GM12878 (cell line): ENCODE measurements at regions not wholly inside any gene's neighbourhood (a gene's known extent, or its start where the extent isn't known, plus 50 kb on each side); places are given as distances from the start of the nearest gene placed in this dataset.

Experiments used
- ATAC-seq: fragments of 200-7000 bp; cut with Tn5 transposase; 3 replicates; pipeline ENCODE4 v1.9.1; 2020; ENCODE audit warnings: mild to moderate bottlenecking, moderate library complexity
- BruUV-seq: library from RNA; stranded (reverse); fragments of 400-500 nt; replicated peaks from 2 replicates; lab custom pipeline; 2021; lab: Mats Ljungman, UMichigan
- CTCF ChIA-PET: fragments of 300-600 bp; sonication (Branson Sonifier 250); formaldehyde crosslinking; extraction: SDS; loops from one replicate; lab custom pipeline; 2021; ENCODE audit warnings: inconsistent platforms; lab: Yijun Ruan, JAX
- POLR2A ChIA-PET: fragments of 350-600 bp; formaldehyde crosslinking; extraction: SDS; loops from one replicate; lab custom pipeline; 2021; ENCODE audit warnings: inconsistent platforms; lab: Charles Lee
- RAD21 ChIA-PET: fragments of 300-600 bp; sonication (Branson Sonifier 250); formaldehyde crosslinking; loops from one replicate; lab custom pipeline; 2023; ENCODE audit warnings: antibody characterized with exemption; ENCODE audit not compliant: unreplicated experiment; lab: Charles Lee
- SMC1A ChIA-PET: fragments of 300-600 bp; sonication (Branson Sonifier 250); formaldehyde crosslinking; loops from one replicate; lab custom pipeline; 2023; ENCODE audit not compliant: unreplicated experiment, uncharacterized antibody; lab: Charles Lee
- DNase-seq: peaks from one replicate; pipeline ENCODE4 v3.0.0-alpha.2; 2011; ENCODE audit warnings: low read depth, low spot score
- FAIRE-seq: peaks from 3 replicates; lab custom pipeline; 2011; peaks lifted over from hg19 to GRCh38; lab: Jason Lieb, UNC
- H2AFZ ChIP-seq: 2 replicates; pipeline ENCODE4 v1.6.0; 2011; ENCODE audit warnings: low read depth, low read length, control low read depth; ENCODE audit not compliant: control insufficient read depth
- H3K27ac ChIP-seq: 2 replicates; pipeline ENCODE4 v1.5.1; 2011; ENCODE audit warnings: control low read depth; ENCODE audit not compliant: control insufficient read depth, insufficient read depth
- H3K27me3 ChIP-seq, 2 experiments: replicated peaks in 1 of 2; 2 replicates each; pipeline versions ENCODE4 v1.6.0 to v1.6.1; 2011; ENCODE audit warnings: low read length in 1 of 2; ENCODE audit not compliant: control insufficient read depth in 2 of 2, insufficient read depth in 2 of 2
- H3K36me3 ChIP-seq, 2 experiments: 2 replicates each; pipeline ENCODE4 v1.5.1; 2011; ENCODE audit warnings: low read length in 1 of 2; ENCODE audit not compliant: control insufficient read depth in 2 of 2, insufficient read depth in 2 of 2
- H3K4me1 ChIP-seq: 2 replicates; pipeline ENCODE4 v1.6.1; 2011; ENCODE audit warnings: mild to moderate bottlenecking, low read length, moderate library complexity, mixed read lengths; ENCODE audit not compliant: control insufficient read depth, insufficient read depth
- H3K4me2 ChIP-seq: 2 replicates; pipeline ENCODE4 v1.6.0; 2011; ENCODE audit warnings: control low read depth; ENCODE audit not compliant: control insufficient read depth, insufficient read depth
- H3K4me3 ChIP-seq: fragments of 200-600 bp; sonication (generic); 2 replicates; pipeline ENCODE4 v1.5.1; 2016
- H3K79me2 ChIP-seq: 2 replicates; pipeline ENCODE4 v1.6.0; 2011; ENCODE audit warnings: low read length; ENCODE audit not compliant: control insufficient read depth, insufficient read depth
- H3K9ac ChIP-seq: 2 replicates; pipeline ENCODE4 v1.8.0; 2011; ENCODE audit warnings: low read length, control low read depth, mixed read lengths; ENCODE audit not compliant: control insufficient read depth, insufficient read depth
- H3K9me3 ChIP-seq: replicated peaks from 3 replicates; pipeline ENCODE4 v1.5.1; 2011; ENCODE audit warnings: mild to moderate bottlenecking, low read length; ENCODE audit not compliant: control insufficient read depth, insufficient read depth
- H4K20me1 ChIP-seq: 2 replicates; pipeline ENCODE4 v1.6.0; 2011; ENCODE audit not compliant: control insufficient read depth, insufficient read depth
- ATF2 ChIP-seq: IDR thresholded peaks from 2 replicates; pipeline ENCODE4 v1.6.1; 2012; ENCODE audit warnings: low read length, inconsistent platforms
- ATF7 ChIP-seq: fragments of 450-650 bp; IDR thresholded peaks from 2 replicates; pipeline ENCODE4 v1.6.1; 2016; ENCODE audit warnings: low read depth, mild to moderate bottlenecking
- CHD4 ChIP-seq: fragments of 200-600 bp; sonication (generic); IDR thresholded peaks from 2 replicates; pipeline ENCODE4 v1.6.1; 2016; ENCODE audit warnings: mild to moderate bottlenecking
- HCFC1 ChIP-seq: fragments of 150-350 bp; IDR thresholded peaks from 2 replicates; pipeline ENCODE4 v1.6.1; 2014; ENCODE audit warnings: low read length
- IKZF1 ChIP-seq: fragments of 450-650 bp; conservative IDR thresholded peaks from 2 replicates; pipeline ENCODE4 v1.6.1; 2017; ENCODE audit warnings: antibody characterized with exemption, mild to moderate bottlenecking
- KLF5 ChIP-seq: fragments of 450-650 bp; IDR thresholded peaks from 2 replicates; pipeline ENCODE4 v1.6.1; 2014; ENCODE audit warnings: mild to moderate bottlenecking; ENCODE audit not compliant: partially characterized antibody
- LARP7 ChIP-seq: fragments of 450-650 bp; IDR thresholded peaks from 2 replicates; pipeline ENCODE4 v1.6.1; 2017; ENCODE audit warnings: mild to moderate bottlenecking
- MYB ChIP-seq: fragments of 150-350 bp; IDR thresholded peaks from 2 replicates; pipeline ENCODE4 v1.6.1; 2014; ENCODE audit warnings: mild to moderate bottlenecking, low read depth, low read length, borderline replicate concordance
- MYC ChIP-seq: IDR thresholded peaks from 2 replicates; pipeline ENCODE4 v1.6.1; 2011; ENCODE audit warnings: mild to moderate bottlenecking, low read length, moderate library complexity, inconsistent platforms; ENCODE audit not compliant: insufficient read depth, insufficient replicate concordance, insufficient read length, severe bottlenecking
- NKRF ChIP-seq: fragments of 450-650 bp; conservative IDR thresholded peaks from 2 replicates; pipeline ENCODE4 v1.6.1; 2017; ENCODE audit warnings: mild to moderate bottlenecking, moderate library complexity
- PML ChIP-seq: IDR thresholded peaks from 2 replicates; pipeline ENCODE4 v1.6.1; 2012; ENCODE audit warnings: low read length, inconsistent platforms
- RAD51 ChIP-seq: fragments of 450-650 bp; IDR thresholded peaks from 2 replicates; pipeline ENCODE4 v1.6.1; 2016; ENCODE audit warnings: moderate library complexity, mild to moderate bottlenecking, inconsistent platforms
- RBBP5 ChIP-seq: fragments of 200-600 bp; sonication (generic); conservative IDR thresholded peaks from 2 replicates; pipeline ENCODE4 v1.6.1; 2016
- ZBED1 ChIP-seq: IDR thresholded peaks from 2 replicates; pipeline ENCODE4 v1.6.1; 2016; ENCODE audit warnings: borderline replicate concordance
- ZNF592 ChIP-seq: fragments of 450-650 bp; IDR thresholded peaks from 2 replicates; pipeline ENCODE4 v1.6.1; 2017; ENCODE audit warnings: mild to moderate bottlenecking, moderate library complexity
- ZNF687 ChIP-seq: fragments of 450-650 bp; IDR thresholded peaks from 2 replicates; pipeline ENCODE4 v1.6.1; 2017; ENCODE audit warnings: mild to moderate bottlenecking, moderate library complexity
- WGBS: methylation state at CpG from one replicate; pipeline ENCODE4 v1.1.6; 2016; ENCODE audit warnings: low lambda C conversion rate; ENCODE audit not compliant: insufficient replicate concordance, insufficient coverage; ENCODE audit errors: missing lambda C conversion rate; 5-methylcytosine and 5-hydroxymethylcytosine counted together
- in situ Hi-C: fragments of 300-500 bp; cut with MboI; formaldehyde crosslinking; loops from 9 replicates; pipeline ENCODE4 v1.14.3; 2018; ENCODE audit warnings: mixed read lengths
- intact Hi-C: fragments of 100-400 bp; cut with micrococcal nuclease; formaldehyde crosslinking; loops from one replicate; pipeline ENCODE4 v1.14.2; 2022; ENCODE audit not compliant: unreplicated experiment

GRCh38 chr2:188813315-188813714 is 160.9 kb upstream of the COL3A1 start:
- intact Hi-C loops (no loop called here), in situ Hi-C loops (no loop called here)
- ChIA-PET RAD21 (no interaction called here), POLR2A (no interaction called here), CTCF (no interaction called here), SMC1A (no interaction called here)
- no peaks in the 10 kb centered on the region for H3K4me1 ChIP-seq
- no peaks in the 10 kb centered on the region for H4K20me1 ChIP-seq
- H3K9ac ChIP-seq: no peak overlapping the region
- no peak overlapping the region for H3K4me3 ChIP-seq
- ATAC-seq (no peak), FAIRE-seq (no peak), DNase-seq (no peak)
- H3K27ac ChIP-seq: no peak overlapping the region
- no peak overlapping the region for H2AFZ ChIP-seq
- H3K79me2 ChIP-seq: no peaks in the 10 kb centered on the region
- H3K27me3 ChIP-seq: no peaks in the 10 kb centered on the region
- H3K36me3 ChIP-seq: no peaks in the 10 kb centered on the region
- no peak overlapping the region for H3K4me2 ChIP-seq
- WGBS: 28% methylated on average over 3 of the region's 3 CpGs
- no peaks in the 10 kb centered on the region for H3K9me3 ChIP-seq
- BruUV-seq: no TSS peak
- TF ChIP-seq MYB: no peak
- no peak for TF ChIP-seq KLF5
- no peak for TF ChIP-seq ZNF592
- no peak for TF ChIP-seq LARP7
- TF ChIP-seq HCFC1: no peak
- TF ChIP-seq RBBP5: no peak
- no peak for TF ChIP-seq PML
- TF ChIP-seq ATF2: no peak
- TF ChIP-seq ATF7: no peak
- TF ChIP-seq RAD51: no peak
- TF ChIP-seq CHD4: no peak
- TF ChIP-seq IKZF1: no peak
- no peak for TF ChIP-seq ZNF687
- TF ChIP-seq MYC: no peak
- TF ChIP-seq NKRF: no peak
- no peak for TF ChIP-seq ZBED1
